ENCODE measurements at regions not wholly inside any gene's neighbourhood (a gene's known extent, or its start where the extent isn't known, plus 50 kb on each side); places are given as distances from the start of the nearest gene placed in this dataset.

DNA sequence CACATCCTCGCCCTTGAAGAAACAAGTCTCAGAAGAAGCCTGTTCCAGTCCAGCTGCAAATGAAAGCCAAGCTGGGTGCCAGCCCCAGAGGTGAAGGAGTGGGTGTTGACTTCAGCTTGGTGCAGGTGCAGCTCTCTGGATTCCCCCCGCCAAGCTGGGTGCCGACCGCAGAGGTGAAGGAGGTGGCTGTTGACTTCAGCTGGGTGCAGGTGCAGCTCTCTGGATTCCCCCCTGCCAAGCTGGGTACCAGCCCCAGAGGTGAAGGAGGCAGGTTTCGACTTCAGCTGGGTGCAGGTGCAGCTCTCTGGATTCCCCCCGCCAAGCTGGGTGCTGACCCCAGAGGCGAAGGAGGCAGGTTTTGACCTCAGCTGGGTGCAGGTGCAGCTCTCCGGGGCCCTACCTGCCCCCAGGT lies 1234.0 kb downstream of the TBC1D22A start:
- intact Hi-C loops (cut with DNase I), result no loop called here
- H3K36me3 ChIP-seq, result no peaks in the 10 kb centered on the region
- H3K9me3 ChIP-seq, result no peaks in the 10 kb centered on the region
- ATAC-seq (no peak), DNase-seq (no peak)
- no peak overlapping the region for H3K27ac ChIP-seq
- no peaks in the 10 kb centered on the region for H3K27me3 ChIP-seq
- no peak for TF ChIP-seq CTCF (IDR thresholded peaks at IDR 0.05)
- H3K4me3 ChIP-seq, result no peak overlapping the region
- H3K4me1 ChIP-seq, result no peaks in the 10 kb centered on the region

DNA sequence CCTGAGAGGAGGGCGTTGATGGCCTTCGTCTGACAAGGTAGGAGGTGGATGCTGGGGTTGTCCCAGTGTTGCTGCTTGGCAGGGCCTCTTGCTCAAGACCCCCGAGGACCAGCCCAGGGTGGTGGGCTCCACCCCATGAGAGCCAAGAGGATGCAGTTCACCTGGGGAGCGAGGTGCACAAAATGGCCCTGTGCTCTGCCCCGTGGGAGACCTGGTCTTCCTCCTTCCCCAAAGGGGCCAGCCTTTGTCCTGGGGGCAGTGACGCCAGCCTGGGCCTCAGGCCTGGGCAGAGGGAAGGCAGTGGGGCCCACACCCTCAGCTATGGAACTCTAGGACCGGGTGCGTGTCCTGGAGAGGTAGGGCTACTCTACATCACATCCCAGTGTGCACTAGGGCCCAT lies 1233.3 kb downstream of the TBC1D22A start:
- no peaks in the 10 kb centered on the region for H3K4me1 ChIP-seq
- intact Hi-C loops (cut with DNase I), result no loop called here
- no peak overlapping the region for H3K27ac ChIP-seq
- ATAC-seq, result no peak
- no peaks in the 10 kb centered on the region for H3K27me3 ChIP-seq
- H3K36me3 ChIP-seq, result no peaks in the 10 kb centered on the region
- H3K9me3 ChIP-seq, result no peaks in the 10 kb centered on the region
- TF ChIP-seq CTCF (IDR thresholded peaks at IDR 0.05), result no peak
- no peak overlapping the region for H3K4me3 ChIP-seq
- DNase-seq, result no peak

DNA sequence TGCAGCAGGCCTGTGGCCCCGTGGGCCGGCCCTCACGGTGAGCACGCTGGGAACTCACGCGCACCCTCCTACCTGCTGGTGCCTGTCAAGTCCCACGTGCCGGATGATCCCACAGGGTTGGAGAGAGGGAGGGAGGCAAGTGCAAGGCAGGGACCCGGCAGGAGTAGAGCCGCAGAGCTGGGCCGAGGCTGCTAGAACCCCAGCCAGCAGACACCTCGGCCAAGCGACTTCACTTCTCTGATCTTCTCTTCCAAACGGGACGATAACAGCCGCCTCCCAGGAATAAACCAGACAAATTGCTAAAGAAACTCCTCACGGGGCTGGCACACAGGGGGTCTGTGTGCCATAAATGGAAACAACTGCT lies 1232.8 kb downstream of the TBC1D22A start:
- H3K27me3 ChIP-seq, result no peaks in the 10 kb centered on the region
- TF ChIP-seq CTCF (IDR thresholded peaks at IDR 0.05), result no peak
- H3K36me3 ChIP-seq, result no peaks in the 10 kb centered on the region
- H3K4me3 ChIP-seq, result no peak overlapping the region
- no peaks in the 10 kb centered on the region for H3K4me1 ChIP-seq
- H3K27ac ChIP-seq, result no peak overlapping the region
- intact Hi-C loops (cut with DNase I), result no loop called here
- no peak for DNase-seq
- H3K9me3 ChIP-seq, result no peaks in the 10 kb centered on the region
- ATAC-seq, result no peak

DNA sequence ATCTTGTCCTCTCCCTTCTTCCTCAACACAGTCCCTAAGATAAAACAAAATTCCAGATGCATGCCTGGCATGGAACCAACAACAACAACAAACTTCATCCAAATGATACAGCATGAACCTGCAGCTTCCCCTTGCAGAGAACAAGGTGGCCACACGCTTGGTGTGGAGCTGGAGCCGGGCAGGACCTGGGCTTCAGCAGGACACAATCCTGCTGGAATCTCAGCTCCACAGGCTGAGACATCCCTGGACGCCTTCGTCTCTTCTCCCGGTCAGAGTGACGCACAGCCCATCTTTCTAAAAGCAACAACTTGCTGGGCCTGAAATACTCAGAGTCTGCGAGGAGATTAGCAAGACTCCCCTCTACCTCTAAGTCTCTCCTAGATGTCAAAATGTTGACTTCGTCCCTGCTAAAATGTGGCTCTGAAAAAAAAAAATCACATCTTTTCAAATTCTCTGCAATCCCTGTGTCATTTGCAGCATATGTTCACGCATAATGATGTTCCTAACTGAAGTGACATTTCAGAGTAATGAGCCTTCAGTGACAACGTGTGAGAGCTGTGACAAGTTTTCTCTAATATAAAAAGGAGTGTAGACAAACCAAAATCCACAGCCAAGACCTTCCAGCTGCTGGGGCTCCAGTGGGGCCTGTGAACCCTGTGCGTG lies 1232.3 kb downstream of the TBC1D22A start:
- no peaks in the 10 kb centered on the region for H3K9me3 ChIP-seq
- intact Hi-C loops (cut with DNase I), result no loop called here
- H3K36me3 ChIP-seq, result no peaks in the 10 kb centered on the region
- no peak for ATAC-seq
- H3K4me1 ChIP-seq, result no peaks in the 10 kb centered on the region
- no peak for DNase-seq
- no peaks in the 10 kb centered on the region for H3K27me3 ChIP-seq
- no peak overlapping the region for H3K27ac ChIP-seq
- no peak for TF ChIP-seq CTCF (IDR thresholded peaks at IDR 0.05)
- no peak overlapping the region for H3K4me3 ChIP-seq

DNA sequence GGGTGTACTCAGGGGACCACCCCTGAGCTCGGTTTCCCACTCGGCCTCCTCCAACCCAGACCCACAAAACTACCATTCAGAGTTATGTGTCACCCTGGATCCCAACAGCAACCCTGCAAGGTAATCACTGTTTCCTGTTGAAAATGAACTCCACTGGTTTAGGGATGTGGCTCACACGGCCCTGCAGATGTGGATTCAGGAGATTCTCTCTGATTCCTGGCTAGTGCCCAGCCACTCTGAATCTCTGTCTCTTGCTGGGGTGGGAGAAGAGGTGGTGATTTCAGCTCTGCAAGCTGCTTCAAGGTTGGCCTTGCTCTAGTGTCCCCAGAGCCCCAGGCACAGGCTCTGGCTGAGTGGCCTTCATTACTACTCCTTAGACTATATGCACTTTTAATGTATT lies 1231.6 kb downstream of the TBC1D22A start:
- intact Hi-C loops (cut with DNase I), result no loop called here

More for the DNA sequence above, 1231.6 kb downstream of the TBC1D22A start:
- DNase-seq (no peak), ATAC-seq (no peak)
- Histone ChIP-seq H3K27me3 (no peaks in the 10 kb centered on the region), H3K4me3 (no peak overlapping the region), H3K4me1 (no peaks in the 10 kb centered on the region), H3K9me3 (no peaks in the 10 kb centered on the region), H3K27ac (no peak overlapping the region), H3K36me3 (no peaks in the 10 kb centered on the region)
- no peak for TF ChIP-seq CTCF (IDR thresholded peaks at IDR 0.05)

Measured in left lung (tissue), 4 donors.